HL-60 (cell line): ENCODE measurements at regions not wholly inside any gene's neighbourhood (a gene's known extent, or its start where the extent isn't known, plus 50 kb on each side); places are given as distances from the start of the nearest gene placed in this dataset.

Source experiments
- DNase-seq, 2 experiments: peaks; one replicate each; pipeline ENCODE4 v3.0.0-alpha.2; 2010 to 2020; ENCODE audit warnings: low read depth in 1 of 2, low spot score in 1 of 2
- H3K27ac ChIP-seq: fragments of 250-450 bp; sonication (Bioruptor Pico); replicated peaks from 2 replicates; pipeline ENCODE4 v1.5.1; 2020; ENCODE audit warnings: mild to moderate bottlenecking, moderate library complexity
- H3K27me3 ChIP-seq: fragments of 250-450 bp; sonication (Bioruptor Pico); 2 replicates; pipeline ENCODE4 v1.5.1; 2021; ENCODE audit warnings: mild to moderate bottlenecking, moderate library complexity; ENCODE audit not compliant: insufficient read depth, poor library complexity, severe bottlenecking
- H3K4me3 ChIP-seq: replicated peaks from 2 replicates; pipeline ENCODE4 v1.5.1; 2011; ENCODE audit warnings: mild to moderate bottlenecking, control low read depth, low read length; ENCODE audit not compliant: insufficient read depth
- CTCF ChIP-seq: IDR thresholded peaks from one replicate; pipeline ENCODE4 v1.5.1; 2011; ENCODE audit warnings: low read length, control low read depth, inconsistent platforms; ENCODE audit not compliant: insufficient read depth
- GABPA ChIP-seq: IDR thresholded peaks from 2 replicates; pipeline ENCODE4 v1.6.1; 2012; ENCODE audit warnings: low read depth
- POLR2AphosphoS5 ChIP-seq: IDR thresholded peaks from 2 replicates; pipeline ENCODE4 v1.6.1; 2012; ENCODE audit warnings: low read depth
- REST ChIP-seq: IDR thresholded peaks from 2 replicates; pipeline ENCODE4 v1.6.1; 2012; ENCODE audit warnings: low read depth; ENCODE audit not compliant: insufficient replicate concordance
- SPI1 ChIP-seq: IDR thresholded peaks from 2 replicates; pipeline ENCODE4 v1.6.1; 2012; ENCODE audit warnings: low read depth, mild to moderate bottlenecking, borderline replicate concordance

GRCh38 chr4:100302061-100303026 is 112.1 kb upstream of the DDIT4L start:
- Histone ChIP-seq H3K27ac (no peak overlapping the region), H3K27me3 (no peaks in the 10 kb centered on the region), H3K4me3 (no peak overlapping the region)
- TF ChIP-seq SPI1 (no peak), POLR2AphosphoS5 (no peak), REST (no peak), GABPA (no peak), CTCF (no peak)
- no peak for DNase-seq

- DNase-seq, result no peak
Measured at GRCh38 chr4:100299046-100299840, 109.0 kb upstream of the DDIT4L start.

More at GRCh38 chr4:100299046-100299840, 109.0 kb upstream of the DDIT4L start:
- Histone ChIP-seq H3K4me3 (no peak overlapping the region), H3K27ac (no peak overlapping the region), H3K27me3 (no peaks in the 10 kb centered on the region)
- TF ChIP-seq REST (no peak), GABPA (no peak), CTCF (no peak), SPI1 (no peak), POLR2AphosphoS5 (no peak)
